Ishikawa (cell line): ENCODE measurements at regions not wholly inside any gene's neighbourhood (a gene's known extent, or its start where the extent isn't known, plus 50 kb on each side); places are given as distances from the start of the nearest gene placed in this dataset.

Experiments
- CEBPB ChIP-seq: IDR thresholded peaks from 2 replicates; pipeline ENCODE4 v1.6.1; 2012
- CREB1 ChIP-seq: IDR thresholded peaks from 2 replicates; pipeline ENCODE4 v1.6.1; 2012; ENCODE audit warnings: low read depth
- EGR1 ChIP-seq: IDR thresholded peaks from 2 replicates; pipeline ENCODE4 v1.6.1; 2012
- EP300 ChIP-seq: IDR thresholded peaks from 2 replicates; pipeline ENCODE4 v1.6.1; 2012; ENCODE audit warnings: borderline replicate concordance
- FOXM1 ChIP-seq: IDR thresholded peaks from 2 replicates; pipeline ENCODE4 v1.6.1; 2012; ENCODE audit warnings: low read depth, borderline replicate concordance
- NFIC ChIP-seq: IDR thresholded peaks from 2 replicates; pipeline ENCODE4 v1.6.1; 2012
- RAD21 ChIP-seq: IDR thresholded peaks from 2 replicates; pipeline ENCODE4 v1.6.1; 2012; ENCODE audit warnings: low read depth
- TAF1 ChIP-seq: IDR thresholded peaks from 2 replicates; pipeline ENCODE4 v1.6.1; 2012; ENCODE audit warnings: low read depth, mild to moderate bottlenecking
- TCF12 ChIP-seq: IDR thresholded peaks from 2 replicates; pipeline ENCODE4 v1.6.1; 2012; ENCODE audit warnings: low read depth
- TEAD4 ChIP-seq: IDR thresholded peaks from 2 replicates; pipeline ENCODE4 v1.6.1; 2012
- YY1 ChIP-seq: IDR thresholded peaks from 2 replicates; pipeline ENCODE4 v1.6.1; 2012; ENCODE audit warnings: low read depth
- ZBTB7A ChIP-seq: IDR thresholded peaks from 2 replicates; pipeline ENCODE4 v1.6.1; 2012; ENCODE audit warnings: low read depth
- TF ChIP-seq, protein P1 (sequence below): IDR thresholded peaks from 2 replicates; pipeline ENCODE4 v1.6.1; 2012
- TF ChIP-seq, protein P2 (sequence below): IDR thresholded peaks from 2 replicates; pipeline ENCODE4 v1.6.1; 2012
- TF ChIP-seq, protein P3 (sequence below): IDR thresholded peaks from 2 replicates; pipeline ENCODE4 v1.6.1; 2012; ENCODE audit warnings: low read depth, mild to moderate bottlenecking

DNA sequence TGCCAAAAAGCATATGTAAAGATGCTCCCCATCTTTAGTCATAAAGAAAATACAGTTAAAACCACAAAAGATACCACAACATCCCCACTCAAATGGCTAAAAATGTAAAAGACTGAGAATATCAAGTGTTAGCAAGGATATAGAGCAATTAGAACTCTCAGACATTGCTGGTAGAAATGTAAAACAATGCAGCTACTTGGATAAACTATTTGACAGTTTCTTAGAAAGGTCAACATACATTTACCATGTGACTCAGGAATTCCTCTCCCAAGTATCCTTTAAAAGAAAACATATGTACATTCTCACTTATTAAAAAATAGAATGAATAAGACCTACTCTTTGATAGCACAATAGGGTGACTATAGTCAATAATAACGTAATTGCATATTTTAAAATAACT lies 173.7 kb downstream of the HNRNPD start:
- TF ChIP-seq FOXM1 (no peak), TAF1 (no peak), CEBPB (no peak), NFIC (no peak), TEAD4 (no peak), ZBTB7A (no peak), RAD21 (no peak), YY1 (no peak), CREB1 (no peak), EP300 (no peak), EGR1 (no peak), TCF12 (no peak)
- TF ChIP-seq, protein P1, sequence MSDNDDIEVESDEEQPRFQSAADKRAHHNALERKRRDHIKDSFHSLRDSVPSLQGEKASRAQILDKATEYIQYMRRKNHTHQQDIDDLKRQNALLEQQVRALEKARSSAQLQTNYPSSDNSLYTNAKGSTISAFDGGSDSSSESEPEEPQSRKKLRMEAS, result no peak
- TF ChIP-seq, protein P2, sequence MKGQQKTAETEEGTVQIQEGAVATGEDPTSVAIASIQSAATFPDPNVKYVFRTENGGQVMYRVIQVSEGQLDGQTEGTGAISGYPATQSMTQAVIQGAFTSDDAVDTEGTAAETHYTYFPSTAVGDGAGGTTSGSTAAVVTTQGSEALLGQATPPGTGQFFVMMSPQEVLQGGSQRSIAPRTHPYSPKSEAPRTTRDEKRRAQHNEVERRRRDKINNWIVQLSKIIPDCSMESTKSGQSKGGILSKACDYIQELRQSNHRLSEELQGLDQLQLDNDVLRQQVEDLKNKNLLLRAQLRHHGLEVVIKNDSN, result no peak
- TF ChIP-seq, protein P3, sequence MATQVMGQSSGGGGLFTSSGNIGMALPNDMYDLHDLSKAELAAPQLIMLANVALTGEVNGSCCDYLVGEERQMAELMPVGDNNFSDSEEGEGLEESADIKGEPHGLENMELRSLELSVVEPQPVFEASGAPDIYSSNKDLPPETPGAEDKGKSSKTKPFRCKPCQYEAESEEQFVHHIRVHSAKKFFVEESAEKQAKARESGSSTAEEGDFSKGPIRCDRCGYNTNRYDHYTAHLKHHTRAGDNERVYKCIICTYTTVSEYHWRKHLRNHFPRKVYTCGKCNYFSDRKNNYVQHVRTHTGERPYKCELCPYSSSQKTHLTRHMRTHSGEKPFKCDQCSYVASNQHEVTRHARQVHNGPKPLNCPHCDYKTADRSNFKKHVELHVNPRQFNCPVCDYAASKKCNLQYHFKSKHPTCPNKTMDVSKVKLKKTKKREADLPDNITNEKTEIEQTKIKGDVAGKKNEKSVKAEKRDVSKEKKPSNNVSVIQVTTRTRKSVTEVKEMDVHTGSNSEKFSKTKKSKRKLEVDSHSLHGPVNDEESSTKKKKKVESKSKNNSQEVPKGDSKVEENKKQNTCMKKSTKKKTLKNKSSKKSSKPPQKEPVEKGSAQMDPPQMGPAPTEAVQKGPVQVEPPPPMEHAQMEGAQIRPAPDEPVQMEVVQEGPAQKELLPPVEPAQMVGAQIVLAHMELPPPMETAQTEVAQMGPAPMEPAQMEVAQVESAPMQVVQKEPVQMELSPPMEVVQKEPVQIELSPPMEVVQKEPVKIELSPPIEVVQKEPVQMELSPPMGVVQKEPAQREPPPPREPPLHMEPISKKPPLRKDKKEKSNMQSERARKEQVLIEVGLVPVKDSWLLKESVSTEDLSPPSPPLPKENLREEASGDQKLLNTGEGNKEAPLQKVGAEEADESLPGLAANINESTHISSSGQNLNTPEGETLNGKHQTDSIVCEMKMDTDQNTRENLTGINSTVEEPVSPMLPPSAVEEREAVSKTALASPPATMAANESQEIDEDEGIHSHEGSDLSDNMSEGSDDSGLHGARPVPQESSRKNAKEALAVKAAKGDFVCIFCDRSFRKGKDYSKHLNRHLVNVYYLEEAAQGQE, result no peak

DNA sequence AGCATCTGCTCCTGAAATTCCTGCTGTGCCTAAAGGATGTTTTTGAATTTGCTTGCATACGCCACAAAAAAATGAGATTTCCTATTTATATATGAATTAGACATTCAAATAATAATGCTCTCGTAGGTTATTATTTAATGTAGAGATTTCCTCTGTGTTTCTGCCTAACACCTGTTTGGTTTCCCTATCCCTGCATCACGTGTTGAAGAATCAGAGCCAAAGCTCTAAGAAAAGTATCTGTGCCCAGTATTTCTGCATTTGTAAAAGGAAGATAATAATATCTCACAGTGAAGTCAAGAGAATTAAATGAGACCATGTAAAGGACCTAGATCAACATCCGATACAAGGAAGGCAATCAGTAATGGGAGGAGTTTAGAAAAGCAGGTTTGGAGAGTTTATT lies 179.5 kb downstream of the HNRNPD start:
- TF ChIP-seq EP300, result no peak
- TF ChIP-seq, protein P1, result no peak
- no peak for TF ChIP-seq ZBTB7A
- no peak for TF ChIP-seq CEBPB
- no peak for TF ChIP-seq TAF1
- no peak for TF ChIP-seq TCF12
- no peak for TF ChIP-seq YY1
- no peak for TF ChIP-seq EGR1
- TF ChIP-seq FOXM1, result no peak
- TF ChIP-seq, protein P2, result no peak
- TF ChIP-seq RAD21, result no peak
- no peak for TF ChIP-seq CREB1
- TF ChIP-seq NFIC, result no peak
- TF ChIP-seq TEAD4, result no peak
- TF ChIP-seq, protein P3, result no peak

DNA sequence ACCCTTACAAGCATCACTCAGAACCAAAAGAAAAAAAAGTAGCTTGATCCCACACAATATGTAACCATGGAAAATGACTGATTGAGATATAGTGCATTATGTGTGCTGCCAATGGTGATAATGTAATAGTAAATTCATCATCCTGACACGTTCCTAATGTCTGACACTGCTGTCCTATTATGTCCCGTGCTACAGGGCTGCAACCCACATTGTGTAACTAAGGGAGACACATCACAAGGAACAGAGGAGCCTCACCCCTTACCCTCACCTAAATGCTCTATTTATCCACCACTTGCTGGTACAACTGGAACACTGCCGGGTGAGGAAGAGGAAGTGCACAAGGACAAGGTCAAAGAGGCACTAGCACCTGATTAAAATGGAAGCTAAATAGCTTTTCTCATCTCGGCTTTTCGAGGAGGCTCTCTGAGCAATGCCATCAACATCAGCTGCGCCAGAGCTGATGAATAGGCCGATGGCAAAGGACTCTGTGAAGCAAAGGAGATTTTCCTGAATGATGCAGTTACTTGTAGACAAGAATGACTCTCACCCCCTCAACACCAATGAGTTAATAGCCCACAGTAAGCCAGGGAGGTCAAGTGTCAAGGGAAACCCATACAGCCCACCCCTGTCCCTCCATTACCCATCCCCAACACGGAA lies 181.6 kb downstream of the HNRNPD start:
- TF ChIP-seq RAD21 (no peak), FOXM1 (no peak), YY1 (no peak), NFIC (no peak), CEBPB (no peak), TEAD4 (no peak), TCF12 (no peak), EP300 (no peak), ZBTB7A (no peak), TAF1 (no peak), CREB1 (no peak), EGR1 (no peak)
- TF ChIP-seq, protein P1, result no peak
- TF ChIP-seq, protein P2, result no peak
- TF ChIP-seq, protein P3, result no peak
